ENCODE measurements at regions not wholly inside any gene's neighbourhood (a gene's known extent, or its start where the extent isn't known, plus 50 kb on each side); places are given as distances from the start of the nearest gene placed in this dataset.

DNA sequence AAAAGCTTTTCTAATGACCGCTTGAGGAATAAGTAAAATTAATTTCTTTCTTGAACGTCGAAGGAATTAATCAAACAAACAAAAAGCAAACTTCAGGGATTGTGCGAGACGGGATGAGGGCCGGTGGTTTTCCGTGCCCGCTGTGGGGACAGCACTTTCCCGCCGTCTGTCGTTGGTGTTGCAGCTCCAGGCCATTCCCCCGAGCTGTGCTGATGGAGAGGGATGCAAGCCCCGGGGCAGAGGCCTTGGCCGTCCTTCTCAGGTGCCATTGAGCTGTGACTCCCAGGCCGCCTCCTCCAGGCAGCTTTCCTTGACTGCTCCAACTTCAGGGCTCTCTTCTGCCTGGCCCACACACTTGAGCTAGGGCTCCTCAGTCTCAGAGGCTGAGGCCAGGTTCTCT is 109.0 kb upstream of the C14orf180 start:
- DNase-seq = no peak
- Histone ChIP-seq H3K27me3 (peaks cover 0 to 31% (median 11%) of the 10 kb centered on the region in 7 donors), H3K9me3 (no peaks in the 10 kb centered on the region), H3K36me3 (no peaks in the 10 kb centered on the region), H3K27ac (no peak overlapping the region), H3K4me1 (no peaks in the 10 kb centered on the region), H3K4me3 (no peak overlapping the region)
- ATAC-seq = no peak
- TF ChIP-seq, protein P1, sequence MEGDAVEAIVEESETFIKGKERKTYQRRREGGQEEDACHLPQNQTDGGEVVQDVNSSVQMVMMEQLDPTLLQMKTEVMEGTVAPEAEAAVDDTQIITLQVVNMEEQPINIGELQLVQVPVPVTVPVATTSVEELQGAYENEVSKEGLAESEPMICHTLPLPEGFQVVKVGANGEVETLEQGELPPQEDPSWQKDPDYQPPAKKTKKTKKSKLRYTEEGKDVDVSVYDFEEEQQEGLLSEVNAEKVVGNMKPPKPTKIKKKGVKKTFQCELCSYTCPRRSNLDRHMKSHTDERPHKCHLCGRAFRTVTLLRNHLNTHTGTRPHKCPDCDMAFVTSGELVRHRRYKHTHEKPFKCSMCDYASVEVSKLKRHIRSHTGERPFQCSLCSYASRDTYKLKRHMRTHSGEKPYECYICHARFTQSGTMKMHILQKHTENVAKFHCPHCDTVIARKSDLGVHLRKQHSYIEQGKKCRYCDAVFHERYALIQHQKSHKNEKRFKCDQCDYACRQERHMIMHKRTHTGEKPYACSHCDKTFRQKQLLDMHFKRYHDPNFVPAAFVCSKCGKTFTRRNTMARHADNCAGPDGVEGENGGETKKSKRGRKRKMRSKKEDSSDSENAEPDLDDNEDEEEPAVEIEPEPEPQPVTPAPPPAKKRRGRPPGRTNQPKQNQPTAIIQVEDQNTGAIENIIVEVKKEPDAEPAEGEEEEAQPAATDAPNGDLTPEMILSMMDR (IDR thresholded peaks at IDR 0.05) = no peak
- 83 to 90% methylated on average over 15 of the region's 15 CpGs for WGBS, 2 donors
- intact Hi-C loops (cut with DNase I) = no loop called here

DNA sequence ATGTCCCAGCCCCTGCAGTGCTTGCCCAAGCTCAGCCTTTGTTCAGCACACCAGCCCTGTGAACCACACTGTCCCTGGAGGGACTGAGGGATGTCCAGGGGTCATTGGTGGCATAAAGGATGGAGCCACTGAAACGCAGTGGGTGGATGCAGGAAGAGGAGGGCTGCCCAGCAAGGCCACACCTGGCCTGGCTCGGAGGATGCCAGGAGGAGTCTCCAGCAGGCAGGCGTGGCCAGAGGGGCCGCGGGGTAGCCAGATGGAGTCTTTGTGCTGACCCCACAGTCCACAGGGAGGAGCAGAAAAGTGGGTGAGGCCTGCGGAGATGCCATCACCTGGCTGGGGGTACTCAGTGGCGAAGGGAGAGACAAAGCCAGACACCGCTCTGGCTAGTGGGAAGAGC is 108.5 kb upstream of the C14orf180 start:
- intact Hi-C loops (cut with DNase I) = no loop called here
- Histone ChIP-seq H3K36me3 (no peaks in the 10 kb centered on the region), H3K4me1 (no peaks in the 10 kb centered on the region), H3K4me3 (no peak overlapping the region), H3K9me3 (no peaks in the 10 kb centered on the region), H3K27ac (no peak overlapping the region), H3K27me3 (peaks cover 0 to 29% (median 8%) of the 10 kb centered on the region in 7 donors)
- no peak for ATAC-seq
- 88 to 90% methylated on average over 8 of the region's 8 CpGs for WGBS, 2 donors
- TF ChIP-seq, protein P1 (IDR thresholded peaks at IDR 0.05) = no peak
- DNase-seq = no peak

DNA sequence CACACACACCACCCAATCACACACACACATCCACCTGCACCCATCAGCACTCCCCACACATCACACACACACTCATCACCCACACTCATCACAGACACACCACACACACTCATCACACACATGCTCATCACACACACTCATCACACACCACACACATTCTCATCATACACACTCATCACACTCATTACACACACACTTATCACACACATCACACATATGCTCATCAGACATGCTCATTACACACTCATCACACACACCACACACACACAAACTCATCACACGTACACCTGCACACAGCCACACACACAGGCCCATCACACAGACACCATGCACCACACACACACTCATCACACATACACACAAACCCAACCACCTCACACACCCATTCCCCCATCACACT is 107.5 kb upstream of the C14orf180 start:
- TF ChIP-seq, protein P1 (IDR thresholded peaks at IDR 0.05) = no peak
- Histone ChIP-seq H3K4me1 (no peaks in the 10 kb centered on the region), H3K27me3 (peaks cover 0 to 31% (median 10%) of the 10 kb centered on the region in 7 donors), H3K4me3 (no peak overlapping the region), H3K9me3 (no peaks in the 10 kb centered on the region), H3K36me3 (no peaks in the 10 kb centered on the region), H3K27ac (no peak overlapping the region)
- no peak for DNase-seq
- no peak for ATAC-seq
- intact Hi-C loops (cut with DNase I) = no loop called here
- WGBS, 2 donors = 88 to 95% methylated on average over 1 of the region's 1 CpG

DNA sequence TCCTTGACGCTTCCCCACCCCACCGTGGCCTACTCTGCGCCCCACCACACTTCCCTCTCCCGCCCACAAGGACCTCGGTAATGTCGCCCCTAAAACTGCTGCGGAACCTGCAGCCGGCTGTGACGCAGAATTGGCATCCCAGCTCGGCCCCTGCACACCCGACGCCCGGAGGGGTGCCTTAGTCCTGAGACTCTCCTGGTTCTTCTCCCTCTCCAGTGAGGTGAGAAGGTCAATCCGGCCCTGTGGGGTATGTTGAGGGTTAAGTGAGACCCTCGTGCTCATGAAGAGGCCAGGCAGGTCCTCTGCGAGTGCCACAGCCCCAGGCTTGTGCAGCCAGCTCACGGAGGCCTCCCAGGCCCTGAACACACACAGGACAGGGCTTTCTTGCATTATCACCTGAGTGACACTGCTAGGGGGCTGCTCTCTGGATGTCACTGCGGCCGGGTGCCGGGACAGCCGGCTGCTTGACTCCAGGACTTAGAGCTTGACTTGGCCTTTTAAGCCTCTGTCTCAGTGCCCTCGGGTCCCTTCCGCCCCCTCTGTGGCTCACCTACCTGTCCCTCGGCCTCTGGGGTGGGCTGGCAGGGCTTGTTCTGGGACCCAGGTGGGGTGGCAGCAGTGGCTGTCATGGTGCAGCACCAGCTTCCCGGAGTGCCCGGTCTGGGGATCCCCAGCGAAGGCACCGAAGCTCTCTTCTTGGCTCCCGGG is 106.9 kb upstream of the C14orf180 start:
- H3K27ac ChIP-seq = no peak overlapping the region
- DNase-seq (no peak), ATAC-seq (no peak)
- no peaks in the 10 kb centered on the region for H3K4me1 ChIP-seq
- peaks cover 0 to 33% (median 10%) of the 10 kb centered on the region in 7 donors for H3K27me3 ChIP-seq
- no peaks in the 10 kb centered on the region for H3K36me3 ChIP-seq
- TF ChIP-seq, protein P1 (IDR thresholded peaks at IDR 0.05) = no peak
- intact Hi-C loops (cut with DNase I) = no loop called here
- no peak overlapping the region for H3K4me3 ChIP-seq
- whole genome bisulfite sequencing, 2 donors = 80 to 83% methylated on average over 29 of the region's 29 CpGs
- H3K9me3 ChIP-seq = no peaks in the 10 kb centered on the region

All from heart right ventricle (tissue), 16 donors.